ENCODE measurements at regions not wholly inside any gene's neighbourhood (a gene's known extent, or its start where the extent isn't known, plus 50 kb on each side); places are given as distances from the start of the nearest gene placed in this dataset.

- TF ChIP-seq CTCF (IDR thresholded peaks at IDR 0.05; ENCODE audit: borderline replicate concordance, extremely low read depth, low read length, poor library complexity, severe bottlenecking): no peak
- no peak for TF ChIP-seq EZH2 (IDR thresholded peaks at IDR 0.05; ENCODE audit: borderline replicate concordance, low read depth, low read length, severe bottlenecking)
Measured at GRCh38 chr1:238005116-238005515, 114.4 kb upstream of the ZP4 start.

Data from DND-41 (cell line).